WTC11 (cell line): ENCODE measurements at regions not wholly inside any gene's neighbourhood (a gene's known extent, or its start where the extent isn't known, plus 50 kb on each side); places are given as distances from the start of the nearest gene placed in this dataset.

Experiments
- ATAC-seq: fragments of 200-7000 bp; cut with Tn5 transposase; 2 replicates; pipeline ENCODE4 v1.10.0; 2021; ENCODE audit warnings: mild to moderate bottlenecking, moderate library complexity
- CTCF ChIA-PET: fragments of 300-600 bp; sonication (Branson Sonifier 250); formaldehyde crosslinking; loops from one replicate; lab custom pipeline; 2021; ENCODE audit warnings: antibody characterized with exemption; lab: Charles Lee
- POLR2A ChIA-PET: fragments of 350-600 bp; sonication (Branson Sonifier 250); formaldehyde crosslinking; loops from one replicate; lab custom pipeline; 2021; ENCODE audit warnings: antibody characterized with exemption; lab: Charles Lee
- DNase-seq: peaks from one replicate; pipeline ENCODE4 v3.0.0; 2021; ENCODE audit warnings: low spot score
- H3K27ac Mint-ChIP-seq: 2 replicates; pipeline ENCODE4 v1.8.0; 2021; ENCODE audit warnings: mixed read lengths
- H3K27me3 Mint-ChIP-seq: 2 replicates; pipeline ENCODE4 v1.8.0; 2021; ENCODE audit warnings: low read depth, mild to moderate bottlenecking, moderate library complexity, mixed read lengths
- H3K36me3 Mint-ChIP-seq: 2 replicates; pipeline ENCODE4 v1.8.0; 2021; ENCODE audit warnings: mixed read lengths
- H3K4me1 Mint-ChIP-seq: 2 replicates; pipeline ENCODE4 v1.8.0; 2022; ENCODE audit warnings: mixed read lengths
- H3K4me3 Mint-ChIP-seq: 2 replicates; pipeline ENCODE4 v1.8.0; 2021; ENCODE audit warnings: mild to moderate bottlenecking, moderate library complexity, mixed read lengths
- H3K9me3 Mint-ChIP-seq: 2 replicates; pipeline ENCODE4 v1.8.0; 2021; ENCODE audit warnings: mixed read lengths
- ARID4B ChIP-seq: sonication (generic); formaldehyde crosslinking; IDR thresholded peaks from 2 replicates; pipeline ENCODE4 v1.8.0; 2023; ENCODE audit warnings: missing genetic modification reagents, mild to moderate bottlenecking, borderline replicate concordance
- ATF2 ChIP-seq: sonication (generic); formaldehyde crosslinking; IDR thresholded peaks from 2 replicates; pipeline ENCODE4 v1.8.1; 2022; ENCODE audit warnings: low read depth, missing genetic modification reagents, borderline replicate concordance
- E2F1 ChIP-seq: sonication (generic); formaldehyde crosslinking; IDR thresholded peaks from 2 replicates; pipeline ENCODE4 v1.8.0; 2022; ENCODE audit warnings: mild to moderate bottlenecking, missing genetic modification reagents
- ESRRA ChIP-seq: sonication (generic); formaldehyde crosslinking; IDR thresholded peaks from 2 replicates; pipeline ENCODE4 v1.8.1; 2022; ENCODE audit warnings: mild to moderate bottlenecking, missing genetic modification reagents, borderline replicate concordance
- FOXJ3 ChIP-seq: sonication (generic); formaldehyde crosslinking; IDR thresholded peaks from 2 replicates; pipeline ENCODE4 v1.9.0; 2021; ENCODE audit warnings: missing genetic modification reagents, mild to moderate bottlenecking, borderline replicate concordance
- NR1H2 ChIP-seq: sonication (generic); formaldehyde crosslinking; IDR thresholded peaks from 2 replicates; pipeline ENCODE4 v1.9.0; 2021; ENCODE audit warnings: mild to moderate bottlenecking, moderate library complexity, missing genetic modification reagents
- NR3C1 ChIP-seq: sonication (generic); formaldehyde crosslinking; conservative IDR thresholded peaks from 2 replicates; pipeline ENCODE4 v1.8.1; 2023; ENCODE audit warnings: low read depth, mild to moderate bottlenecking, missing genetic modification reagents
- OVOL2 ChIP-seq: fragments of 250-450 bp; sonication (Bioruptor Pico); IDR thresholded peaks from 2 replicates; pipeline ENCODE4 v1.9.0; 2021; ENCODE audit warnings: mild to moderate bottlenecking, borderline replicate concordance
- STAT6 ChIP-seq: sonication (generic); formaldehyde crosslinking; conservative IDR thresholded peaks from 2 replicates; pipeline ENCODE4 v1.8.1; 2023; ENCODE audit warnings: mild to moderate bottlenecking, low read depth, missing genetic modification reagents, moderate library complexity
- ZNF219 ChIP-seq: sonication (generic); formaldehyde crosslinking; IDR thresholded peaks from 2 replicates; pipeline ENCODE4 v1.8.0; 2023; ENCODE audit warnings: missing genetic modification reagents, mild to moderate bottlenecking, borderline replicate concordance
- ZNF281 ChIP-seq: sonication (generic); formaldehyde crosslinking; IDR thresholded peaks from 2 replicates; pipeline ENCODE4 v1.8.0; 2023; ENCODE audit warnings: mild to moderate bottlenecking, missing genetic modification reagents
- ZNF512 ChIP-seq: sonication (generic); formaldehyde crosslinking; IDR thresholded peaks from 2 replicates; pipeline ENCODE4 v1.8.1; 2022; ENCODE audit warnings: missing genetic modification reagents, borderline replicate concordance

GRCh38 chr1:199123615-199124014, 484.8 kb downstream of the PTPRC start:
- H3K27me3 Mint-ChIP-seq = no peaks in the 10 kb centered on the region
- no peak for DNase-seq
- ATAC-seq = no peak
- TF ChIP-seq FOXJ3 (no peak), OVOL2 (CRISPR knock-in tag) (no peak)
- H3K27ac Mint-ChIP-seq = no peak overlapping the region
- no peaks in the 10 kb centered on the region for H3K36me3 Mint-ChIP-seq
- H3K9me3 Mint-ChIP-seq = no peaks in the 10 kb centered on the region
- ChIA-PET POLR2A (interaction anchor here (0.6 kb wide), 1 partner anchor 285 kb away, joined by 3 read pairs; no protein-coding TSS in a partner anchor), CTCF (interaction anchor here (2.0 kb wide), 1 partner anchor 10 kb away, joined by 6 read pairs; no protein-coding TSS in a partner anchor)
- peaks cover 2% of the 10 kb centered on the region; the same call in 1 of the 2 replicates for H3K4me1 Mint-ChIP-seq
- H3K4me3 Mint-ChIP-seq = no peak overlapping the region

- ChIA-PET POLR2A (no interaction called here), CTCF (interaction anchor here (2.0 kb wide), 1 partner anchor 11 kb away, joined by 6 read pairs; no protein-coding TSS in a partner anchor)
- H3K4me3 Mint-ChIP-seq = no peak overlapping the region
- TF ChIP-seq STAT6 (CRISPR knock-in tag) = no peak
- no peak for TF ChIP-seq NR1H2
- no peak for TF ChIP-seq ZNF219
- no peak for TF ChIP-seq ESRRA (CRISPR knock-in tag)
- TF ChIP-seq ZNF512 (CRISPR knock-in tag) = no peak
- no peak for ATAC-seq
- DNase-seq = no peak
- no peaks in the 10 kb centered on the region for H3K36me3 Mint-ChIP-seq
- H3K4me1 Mint-ChIP-seq = peaks cover 2% of the 10 kb centered on the region; the same call in 1 of the 2 replicates
- no peak overlapping the region for H3K27ac Mint-ChIP-seq
- H3K27me3 Mint-ChIP-seq = no peaks in the 10 kb centered on the region
- no peaks in the 10 kb centered on the region for H3K9me3 Mint-ChIP-seq
These were observed 485.5 kb downstream of the PTPRC start for GRCh38 chr1:199124351-199124750.

GRCh38 chr1:199129247-199129646, 490.4 kb downstream of the PTPRC start:
- H3K9me3 Mint-ChIP-seq = no peaks in the 10 kb centered on the region; the same call in 1 of the 2 replicates
- ATAC-seq = no peak
- no peak overlapping the region for H3K27ac Mint-ChIP-seq
- H3K4me1 Mint-ChIP-seq = peaks cover 2% of the 10 kb centered on the region; the same call in 1 of the 2 replicates
- TF ChIP-seq ARID4B (CRISPR knock-in tag) = no peak
- TF ChIP-seq NR1H2 = no peak
- TF ChIP-seq NR3C1 (CRISPR knock-in tag) = no peak
- TF ChIP-seq ATF2 = no peak
- TF ChIP-seq E2F1 (CRISPR knock-in tag) = no peak
- no peak for TF ChIP-seq ZNF281 (CRISPR knock-in tag)
- TF ChIP-seq, all 79 proteins: peak for 0
- ChIA-PET POLR2A (no interaction called here), CTCF (no interaction called here)
- Mint-ChIP-seq H3K36me3 (no peaks in the 10 kb centered on the region), H3K27me3 (no peaks in the 10 kb centered on the region), H3K4me3 (no peak overlapping the region)
- no peak for DNase-seq
